Mucosa of descending colon (tissue), 3 donors: ENCODE measurements at regions not wholly inside any gene's neighbourhood (a gene's known extent, or its start where the extent isn't known, plus 50 kb on each side); places are given as distances from the start of the nearest gene placed in this dataset.

Source experiments
- ATAC-seq: fragments of 200-7000 bp; cut with Tn5 transposase; one replicate; pipeline ENCODE4 v1.9.1; 2020; ENCODE audit warnings: mild to moderate bottlenecking, moderate library complexity
- DNase-seq, 3 donors: peaks; one replicate each; pipeline ENCODE4 v3.0.0-alpha.2; 2020
- H3K36me3 ChIP-seq: fragments of 200-600 bp; one replicate; pipeline ENCODE4 v1.8.0; 2021; ENCODE audit warnings: low read depth, mild to moderate bottlenecking
- H3K4me1 ChIP-seq: fragments of 200-600 bp; one replicate; pipeline ENCODE4 v1.8.0; 2021; ENCODE audit warnings: low read depth, mild to moderate bottlenecking
- H3K4me3 ChIP-seq: fragments of 200-600 bp; one replicate; pipeline ENCODE4 v1.8.0; 2021; ENCODE audit warnings: mild to moderate bottlenecking
- H3K9me3 ChIP-seq: fragments of 200-600 bp; one replicate; pipeline ENCODE4 v1.8.0; 2021; ENCODE audit warnings: mild to moderate bottlenecking
- CTCF ChIP-seq: fragments of 200-600 bp; IDR thresholded peaks from one replicate; pipeline ENCODE4 v1.8.0; 2022; ENCODE audit warnings: antibody characterized with exemption, mild to moderate bottlenecking
- intact Hi-C, 2 donors: fragments of 100-400 bp; cut with DNase I in 1 of 2; cut with micrococcal nuclease in 1 of 2; formaldehyde crosslinking; loops; one replicate each; pipeline versions ENCODE4 v1.11.0 to v1.11.1; 2022; cut with DNase I, micrococcal nuclease
- donor health status: DM: no; HTN: no; CAD: no; lungs with moderate emphysema.
- donor health status: DM: no; HTN: no; CAD: no.
- donor health status: DM: no; HTN: yes; CAD: no.

- ATAC-seq (no peak), DNase-seq (peak in 1 of 3 donors; percentile 12)
- Histone ChIP-seq H3K4me3 (no peak overlapping the region), H3K36me3 (no peaks in the 10 kb centered on the region), H3K9me3 (no peaks in the 10 kb centered on the region), H3K4me1 (no peaks in the 10 kb centered on the region)
- no peak for TF ChIP-seq CTCF
- intact Hi-C loops = no loop called here
Observed at GRCh38 chr18:72672364-72673184, 128.4 kb upstream of the CBLN2 start.

DNA sequence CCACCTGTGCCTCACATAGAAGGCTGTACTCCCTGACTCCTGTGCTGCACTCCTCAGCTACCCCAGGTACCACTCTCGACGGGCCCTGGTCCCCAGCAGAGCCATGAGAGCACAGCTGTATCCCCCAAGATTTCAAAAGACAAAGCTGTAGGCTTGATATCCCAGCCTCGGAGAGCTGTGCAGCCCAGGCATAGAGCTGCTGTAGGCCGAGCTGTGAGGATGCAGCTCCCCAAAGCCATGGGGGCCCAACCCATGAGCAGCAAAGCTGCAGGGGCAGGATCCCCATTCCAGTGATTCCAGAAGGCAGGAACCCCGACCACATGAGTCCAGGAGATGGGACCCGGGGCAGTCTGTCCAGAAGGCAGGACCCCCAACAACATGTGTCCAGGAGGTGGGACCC is 123.8 kb upstream of the CBLN2 start:
- no peak for ATAC-seq
- Histone ChIP-seq H3K9me3 (no peaks in the 10 kb centered on the region), H3K4me1 (no peaks in the 10 kb centered on the region), H3K36me3 (no peaks in the 10 kb centered on the region), H3K4me3 (no peak overlapping the region)
- intact Hi-C loops = no loop called here
- no peak for TF ChIP-seq CTCF
- no peak for DNase-seq

GRCh38 chr18:72652990-72653593 is 109.0 kb upstream of the CBLN2 start:
- Histone ChIP-seq H3K4me3 (no peak overlapping the region), H3K4me1 (no peaks in the 10 kb centered on the region), H3K36me3 (no peaks in the 10 kb centered on the region), H3K9me3 (no peaks in the 10 kb centered on the region)
- DNase-seq (peak in 2 of 3 donors; percentile 40 to 73), ATAC-seq (peak; percentile 48)
- intact Hi-C loops = no loop called here
- TF ChIP-seq CTCF = no peak

- Histone ChIP-seq H3K4me1 (no peaks in the 10 kb centered on the region), H3K4me3 (no peak overlapping the region), H3K9me3 (no peaks in the 10 kb centered on the region), H3K36me3 (no peaks in the 10 kb centered on the region)
- DNase-seq (no peak), ATAC-seq (no peak)
- intact Hi-C loops = no loop called here
- no peak for TF ChIP-seq CTCF
Observed at GRCh38 chr18:72651033-72651432, 106.9 kb upstream of the CBLN2 start.

DNA sequence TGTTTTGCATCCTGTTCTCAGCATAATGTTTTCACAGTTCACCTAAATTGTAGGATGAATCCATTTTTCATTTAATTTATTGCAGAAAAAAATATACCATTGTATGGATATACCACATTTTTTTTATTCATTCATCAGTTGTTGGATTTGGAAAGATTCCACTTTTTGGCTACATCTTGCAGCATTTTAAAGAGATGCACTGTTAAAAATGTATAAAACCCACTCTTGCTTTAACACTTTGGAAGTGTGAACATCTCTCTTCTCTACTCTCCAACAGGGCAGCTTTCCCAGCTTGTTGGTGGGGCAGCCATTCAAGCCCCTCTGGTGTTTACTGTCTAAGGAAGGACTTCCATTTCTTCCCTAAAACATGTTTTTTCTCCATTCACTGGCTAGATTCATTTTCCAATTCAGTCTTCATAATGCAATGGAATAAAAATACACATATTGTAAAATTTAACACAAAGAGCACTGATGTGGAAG is 104.4 kb upstream of the CBLN2 start:
- no peak for TF ChIP-seq CTCF
- Histone ChIP-seq H3K4me1 (no peaks in the 10 kb centered on the region), H3K9me3 (no peaks in the 10 kb centered on the region), H3K36me3 (no peaks in the 10 kb centered on the region), H3K4me3 (no peak overlapping the region)
- intact Hi-C loops = no loop called here
- no peak for ATAC-seq
- no peak for DNase-seq
